ENCODE measurements at regions not wholly inside any gene's neighbourhood (a gene's known extent, or its start where the extent isn't known, plus 50 kb on each side); places are given as distances from the start of the nearest gene placed in this dataset.

GRCh38 chrX:111039606-111040005, 56.4 kb upstream of the PAK3 start:
- TF ChIP-seq, protein P1, sequence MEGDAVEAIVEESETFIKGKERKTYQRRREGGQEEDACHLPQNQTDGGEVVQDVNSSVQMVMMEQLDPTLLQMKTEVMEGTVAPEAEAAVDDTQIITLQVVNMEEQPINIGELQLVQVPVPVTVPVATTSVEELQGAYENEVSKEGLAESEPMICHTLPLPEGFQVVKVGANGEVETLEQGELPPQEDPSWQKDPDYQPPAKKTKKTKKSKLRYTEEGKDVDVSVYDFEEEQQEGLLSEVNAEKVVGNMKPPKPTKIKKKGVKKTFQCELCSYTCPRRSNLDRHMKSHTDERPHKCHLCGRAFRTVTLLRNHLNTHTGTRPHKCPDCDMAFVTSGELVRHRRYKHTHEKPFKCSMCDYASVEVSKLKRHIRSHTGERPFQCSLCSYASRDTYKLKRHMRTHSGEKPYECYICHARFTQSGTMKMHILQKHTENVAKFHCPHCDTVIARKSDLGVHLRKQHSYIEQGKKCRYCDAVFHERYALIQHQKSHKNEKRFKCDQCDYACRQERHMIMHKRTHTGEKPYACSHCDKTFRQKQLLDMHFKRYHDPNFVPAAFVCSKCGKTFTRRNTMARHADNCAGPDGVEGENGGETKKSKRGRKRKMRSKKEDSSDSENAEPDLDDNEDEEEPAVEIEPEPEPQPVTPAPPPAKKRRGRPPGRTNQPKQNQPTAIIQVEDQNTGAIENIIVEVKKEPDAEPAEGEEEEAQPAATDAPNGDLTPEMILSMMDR (IDR thresholded peaks at IDR 0.05; ENCODE audit: low read depth, low read length, missing input control): no peak
- TF ChIP-seq YY1 (IDR thresholded peaks at IDR 0.05) (no peak), HNF4A (conservative IDR thresholded peaks at IDR 0.05) (no peak)
